ENCODE measurements at regions not wholly inside any gene's neighbourhood (a gene's known extent, or its start where the extent isn't known, plus 50 kb on each side); places are given as distances from the start of the nearest gene placed in this dataset.

GRCh38 chr10:93177511-93177910 is 103.8 kb downstream of the CYP26A1 start:
- no peaks in the 10 kb centered on the region for H3K9me3 ChIP-seq
- H3K27ac ChIP-seq: no peak overlapping the region

DNA sequence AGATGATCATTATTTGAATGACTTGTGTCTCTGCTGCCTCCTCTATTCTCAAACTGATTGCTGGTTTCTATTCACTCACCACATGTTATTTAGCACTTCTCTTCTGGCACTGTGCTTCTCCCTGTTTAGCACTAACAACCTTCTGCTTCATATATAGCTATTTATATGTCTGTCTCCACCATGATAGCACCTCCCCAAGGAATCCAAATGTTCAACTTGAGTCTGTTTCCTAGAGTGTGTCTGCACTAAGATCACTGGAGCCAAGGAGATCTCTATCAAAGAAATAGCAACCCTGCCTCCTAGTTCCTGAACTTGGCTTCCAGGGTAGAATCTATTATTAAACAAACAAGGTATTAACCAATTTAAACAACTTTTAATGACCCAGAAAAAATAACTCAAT is 104.5 kb downstream of the CYP26A1 start:
- no peak overlapping the region for H3K27ac ChIP-seq
- peaks cover 0 to 8% of the 10 kb centered on the region in 2 donors for H3K4me1 ChIP-seq
- intact Hi-C loops (cut with DNase I; ENCODE audit: low total_unique reads): loop anchor here (5.0 kb wide), 1 partner anchor 519 kb away; no protein-coding TSS in a partner anchor
- TF ChIP-seq CTCF (IDR thresholded peaks at IDR 0.05): no peak
- TF ChIP-seq POLR2AphosphoS5 (IDR thresholded peaks at IDR 0.05): no peak
- no peak for TF ChIP-seq POLR2A (IDR thresholded peaks at IDR 0.05)
- H3K27me3 ChIP-seq: no peaks in the 10 kb centered on the region
- no peak for DNase-seq (ENCODE audit: low spot score in 2 of 2)
- no peaks in the 10 kb centered on the region for H3K9me3 ChIP-seq
- H3K4me3 ChIP-seq: no peak overlapping the region
- H3K36me3 ChIP-seq: no peaks in the 10 kb centered on the region

More at GRCh38 chr10:93177511-93177910, 103.8 kb downstream of the CYP26A1 start:
- DNase-seq (ENCODE audit: low spot score in 2 of 2): no peak
- Histone ChIP-seq H3K4me3 (no peak overlapping the region), H3K4me1 (peaks cover 0 to 8% of the 10 kb centered on the region in 2 donors), H3K27me3 (no peaks in the 10 kb centered on the region), H3K36me3 (no peaks in the 10 kb centered on the region)
- intact Hi-C loops (cut with DNase I; ENCODE audit: low total_unique reads): loop anchor here (5.0 kb wide), 1 partner anchor 520 kb away; no protein-coding TSS in a partner anchor
- TF ChIP-seq POLR2A (IDR thresholded peaks at IDR 0.05): no peak
- TF ChIP-seq POLR2AphosphoS5 (IDR thresholded peaks at IDR 0.05): no peak
- TF ChIP-seq CTCF (IDR thresholded peaks at IDR 0.05): no peak

GRCh38 chr10:93180482-93180931 is 106.8 kb downstream of the CYP26A1 start:
- intact Hi-C loops (cut with DNase I; ENCODE audit: low total_unique reads): no loop called here
- Histone ChIP-seq H3K27ac (peak overlapping the region; percentile 1 to 71), H3K9me3 (no peaks in the 10 kb centered on the region), H3K36me3 (no peaks in the 10 kb centered on the region), H3K27me3 (no peaks in the 10 kb centered on the region), H3K4me1 (peaks cover 0 to 8% of the 10 kb centered on the region in 2 donors), H3K4me3 (peak overlapping the region in 1 of 3 donors; percentile 33)
- peak in 1 of 2 donors; percentile 70 for DNase-seq (ENCODE audit: low spot score in 2 of 2)
- TF ChIP-seq POLR2A (IDR thresholded peaks at IDR 0.05) (no peak), POLR2AphosphoS5 (IDR thresholded peaks at IDR 0.05) (peak in 1 of 3 donors; percentile 29)

DNA sequence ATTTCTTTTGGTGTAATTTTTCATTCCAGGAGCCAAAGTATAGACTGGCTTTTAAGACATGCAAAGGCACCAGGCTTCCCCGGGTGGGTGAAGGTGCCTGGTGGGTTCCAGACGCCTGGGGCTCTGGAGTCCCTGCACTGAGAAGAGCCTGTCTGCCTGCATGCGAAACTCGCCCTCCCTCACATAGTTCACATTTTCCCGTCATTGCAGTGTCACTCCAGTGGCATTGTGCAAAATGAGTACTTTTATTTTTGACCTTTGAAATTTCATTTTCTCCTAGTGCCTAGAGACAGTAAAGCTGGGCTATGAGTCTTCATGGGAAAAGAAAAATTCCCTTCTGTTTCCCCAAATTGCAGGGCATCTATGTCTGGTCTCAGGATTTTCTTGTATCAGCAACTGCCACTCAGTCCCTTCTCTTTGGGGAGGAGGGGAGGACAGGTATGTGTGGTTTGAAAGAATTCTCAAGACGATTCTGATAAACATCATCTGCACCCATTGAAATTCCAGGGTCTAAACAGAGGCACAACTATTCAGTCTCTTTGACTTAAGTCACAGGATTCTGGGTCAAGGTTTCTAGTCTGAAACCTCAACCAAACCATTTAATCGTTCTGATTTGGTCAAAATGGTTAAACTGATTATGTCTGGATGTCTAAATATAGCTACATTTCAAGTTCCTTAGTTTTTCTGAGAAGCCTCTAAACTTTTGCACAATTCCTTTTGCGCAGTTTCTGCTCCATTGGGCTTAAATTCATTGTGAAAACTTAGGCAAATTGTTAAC is 107.8 kb downstream of the CYP26A1 start:
- H3K9me3 ChIP-seq: no peaks in the 10 kb centered on the region
- no peaks in the 10 kb centered on the region for H3K36me3 ChIP-seq
- no peak for TF ChIP-seq POLR2AphosphoS5 (IDR thresholded peaks at IDR 0.05)
- TF ChIP-seq POLR2A (IDR thresholded peaks at IDR 0.05): no peak
- H3K27me3 ChIP-seq: no peaks in the 10 kb centered on the region
- no peak for DNase-seq (ENCODE audit: low spot score in 2 of 2)
- H3K4me3 ChIP-seq: no peak overlapping the region
- peaks cover 0 to 8% of the 10 kb centered on the region in 2 donors for H3K4me1 ChIP-seq
- intact Hi-C loops (cut with DNase I; ENCODE audit: low total_unique reads): no loop called here
- H3K27ac ChIP-seq: peak overlapping the region; percentile 46 to 71

DNA sequence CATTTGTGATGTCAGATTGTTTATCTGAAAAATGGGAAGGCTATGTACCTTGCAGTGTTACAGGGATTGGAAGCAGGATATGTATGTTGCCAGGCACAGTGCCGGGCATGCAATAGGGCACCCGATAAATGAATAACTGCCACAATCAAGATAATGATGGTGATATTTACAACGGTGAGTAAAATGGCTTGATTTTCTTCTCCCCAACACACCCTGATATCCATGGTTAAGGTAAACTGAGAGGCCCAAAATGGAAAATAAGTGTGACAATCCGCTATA is 108.3 kb downstream of the CYP26A1 start:
- no peak for DNase-seq (ENCODE audit: low spot score in 2 of 2)
- Histone ChIP-seq H3K27me3 (no peaks in the 10 kb centered on the region), H3K4me3 (no peak overlapping the region), H3K36me3 (no peaks in the 10 kb centered on the region), H3K9me3 (no peaks in the 10 kb centered on the region), H3K4me1 (peaks cover 0 to 8% of the 10 kb centered on the region in 2 donors), H3K27ac (peak overlapping the region; percentile 13 to 71)
- no peak for TF ChIP-seq POLR2AphosphoS5 (IDR thresholded peaks at IDR 0.05)
- TF ChIP-seq POLR2A (IDR thresholded peaks at IDR 0.05): no peak
- TF ChIP-seq CTCF (IDR thresholded peaks at IDR 0.05): no peak
- intact Hi-C loops (cut with DNase I; ENCODE audit: low total_unique reads): no loop called here

DNA sequence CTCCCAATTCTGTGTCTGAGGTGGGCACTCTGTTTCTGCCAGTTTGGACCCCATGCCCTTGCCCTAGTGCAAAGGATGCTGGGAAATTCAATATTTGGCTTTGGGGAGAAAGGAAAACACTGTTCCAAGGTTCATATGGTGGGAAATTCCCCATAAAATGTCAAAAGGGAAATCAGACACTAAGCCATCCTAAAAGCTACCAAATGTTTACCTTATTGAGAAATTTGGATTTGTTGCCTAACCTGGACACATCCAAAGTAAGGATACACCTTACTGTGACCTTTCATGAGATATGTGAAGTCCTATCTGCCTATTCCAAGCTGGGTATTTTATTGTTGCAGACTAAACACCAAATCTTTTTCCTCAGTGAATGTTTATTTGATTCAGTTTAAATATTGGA is 109.1 kb downstream of the CYP26A1 start:
- H3K9me3 ChIP-seq: no peaks in the 10 kb centered on the region
- no peaks in the 10 kb centered on the region for H3K27me3 ChIP-seq
- H3K27ac ChIP-seq: no peak overlapping the region
- no peak for DNase-seq (ENCODE audit: low spot score in 2 of 2)
- H3K4me3 ChIP-seq: no peak overlapping the region
- intact Hi-C loops (cut with DNase I; ENCODE audit: low total_unique reads): no loop called here
- H3K4me1 ChIP-seq: peaks cover 0 to 8% of the 10 kb centered on the region in 2 donors
- H3K36me3 ChIP-seq: no peaks in the 10 kb centered on the region
- no peak for TF ChIP-seq POLR2A (IDR thresholded peaks at IDR 0.05)
- TF ChIP-seq POLR2AphosphoS5 (IDR thresholded peaks at IDR 0.05): no peak
- no peak for TF ChIP-seq CTCF (IDR thresholded peaks at IDR 0.05)

Data from breast epithelium (tissue), 4 donors.